Neuron (in vitro differentiated cells): ENCODE measurements at regions not wholly inside any gene's neighbourhood (a gene's known extent, or its start where the extent isn't known, plus 50 kb on each side); places are given as distances from the start of the nearest gene placed in this dataset.

ENCODE experiments used
- H2AFZ ChIP-seq: one replicate; pipeline ENCODE4 v1.6.1; 2013; ENCODE audit warnings: low read depth, mild to moderate bottlenecking, inconsistent platforms, low read length, moderate library complexity
- H3K27me3 ChIP-seq: one replicate; pipeline ENCODE4 v1.6.1; 2013; ENCODE audit warnings: low read length; ENCODE audit not compliant: insufficient read depth
- H3K36me3 ChIP-seq: one replicate; pipeline ENCODE4 v1.6.1; 2013; ENCODE audit warnings: low read length; ENCODE audit not compliant: insufficient read depth
- H3K4me1 ChIP-seq: one replicate; pipeline ENCODE4 v1.6.1; 2013; ENCODE audit warnings: low read length; ENCODE audit not compliant: insufficient read depth
- H3K4me3 ChIP-seq: 2 replicates; pipeline ENCODE4 v1.5.1; 2013; ENCODE audit warnings: mild to moderate bottlenecking, low read length, moderate library complexity
- H3K9me3 ChIP-seq: one replicate; pipeline ENCODE4 v1.6.1; 2013; ENCODE audit warnings: low read length

GRCh38 chr11:128231845-128232410 lies 355.4 kb downstream of the ETS1 start:
- Histone ChIP-seq H2AFZ (no peak overlapping the region), H3K4me1 (no peaks in the 10 kb centered on the region), H3K9me3 (no peaks in the 10 kb centered on the region), H3K4me3 (no peak overlapping the region), H3K27me3 (no peaks in the 10 kb centered on the region), H3K36me3 (no peaks in the 10 kb centered on the region)

GRCh38 chr11:128227466-128227865 lies 359.9 kb downstream of the ETS1 start:
- Histone ChIP-seq H3K9me3 (no peaks in the 10 kb centered on the region), H3K27me3 (no peaks in the 10 kb centered on the region), H3K4me1 (no peaks in the 10 kb centered on the region), H2AFZ (no peak overlapping the region), H3K36me3 (no peaks in the 10 kb centered on the region), H3K4me3 (no peak overlapping the region)

- Histone ChIP-seq H2AFZ (peak overlapping the region; percentile 5), H3K27me3 (no peaks in the 10 kb centered on the region), H3K4me1 (no peaks in the 10 kb centered on the region), H3K36me3 (no peaks in the 10 kb centered on the region), H3K9me3 (no peaks in the 10 kb centered on the region), H3K4me3 (no peak overlapping the region)
Measured at GRCh38 chr11:128226106-128226716, 361.1 kb downstream of the ETS1 start.

GRCh38 chr11:128222245-128222884 lies 365.0 kb downstream of the ETS1 start:
- H3K36me3 ChIP-seq: no peaks in the 10 kb centered on the region
- no peak overlapping the region for H2AFZ ChIP-seq
- H3K4me3 ChIP-seq: no peak overlapping the region
- H3K9me3 ChIP-seq: no peaks in the 10 kb centered on the region
- H3K4me1 ChIP-seq: peaks cover 2% of the 10 kb centered on the region
- H3K27me3 ChIP-seq: no peaks in the 10 kb centered on the region

GRCh38 chr11:128219731-128220120 lies 367.6 kb downstream of the ETS1 start:
- Histone ChIP-seq H2AFZ (no peak overlapping the region), H3K36me3 (no peaks in the 10 kb centered on the region), H3K27me3 (no peaks in the 10 kb centered on the region), H3K4me3 (no peak overlapping the region), H3K9me3 (peaks cover 3% of the 10 kb centered on the region), H3K4me1 (peaks cover 2% of the 10 kb centered on the region)

GRCh38 chr11:128216198-128216597 lies 371.2 kb downstream of the ETS1 start:
- no peaks in the 10 kb centered on the region for H3K36me3 ChIP-seq
- H3K4me1 ChIP-seq: peaks cover 2% of the 10 kb centered on the region
- H3K9me3 ChIP-seq: peaks cover 3% of the 10 kb centered on the region

GRCh38 chr11:128215238-128215882 lies 372.0 kb downstream of the ETS1 start:
- no peak overlapping the region for H3K4me3 ChIP-seq
- peaks cover 2% of the 10 kb centered on the region for H3K4me1 ChIP-seq
- no peak overlapping the region for H2AFZ ChIP-seq
- H3K36me3 ChIP-seq: no peaks in the 10 kb centered on the region
- no peaks in the 10 kb centered on the region for H3K27me3 ChIP-seq
- peaks cover 3% of the 10 kb centered on the region for H3K9me3 ChIP-seq

More at GRCh38 chr11:128216198-128216597, 371.2 kb downstream of the ETS1 start:
- H2AFZ ChIP-seq: no peak overlapping the region
- H3K4me3 ChIP-seq: no peak overlapping the region
- H3K27me3 ChIP-seq: no peaks in the 10 kb centered on the region

- Histone ChIP-seq H3K4me3 (no peak overlapping the region), H3K36me3 (no peaks in the 10 kb centered on the region), H3K4me1 (no peaks in the 10 kb centered on the region), H2AFZ (no peak overlapping the region), H3K27me3 (no peaks in the 10 kb centered on the region), H3K9me3 (peaks cover 3% of the 10 kb centered on the region)
Measured at GRCh38 chr11:128214263-128214662, 373.1 kb downstream of the ETS1 start.

- no peak overlapping the region for H2AFZ ChIP-seq
- H3K36me3 ChIP-seq: no peaks in the 10 kb centered on the region
- no peak overlapping the region for H3K4me3 ChIP-seq
- H3K27me3 ChIP-seq: no peaks in the 10 kb centered on the region
- H3K9me3 ChIP-seq: peaks cover 3% of the 10 kb centered on the region
- H3K4me1 ChIP-seq: no peaks in the 10 kb centered on the region
Measured at GRCh38 chr11:128213461-128213860, 373.9 kb downstream of the ETS1 start.

- Histone ChIP-seq H2AFZ (no peak overlapping the region), H3K36me3 (no peaks in the 10 kb centered on the region), H3K9me3 (peaks cover 3% of the 10 kb centered on the region), H3K4me3 (no peak overlapping the region), H3K27me3 (no peaks in the 10 kb centered on the region), H3K4me1 (no peaks in the 10 kb centered on the region)
Measured at GRCh38 chr11:128212324-128212723, 375.0 kb downstream of the ETS1 start.

- Histone ChIP-seq H3K9me3 (peaks cover 5% of the 10 kb centered on the region), H3K4me1 (no peaks in the 10 kb centered on the region), H2AFZ (no peak overlapping the region), H3K4me3 (no peak overlapping the region), H3K36me3 (no peaks in the 10 kb centered on the region), H3K27me3 (no peaks in the 10 kb centered on the region)
Measured at GRCh38 chr11:128210148-128210940, 377.0 kb downstream of the ETS1 start.

GRCh38 chr11:128209138-128209435 lies 378.3 kb downstream of the ETS1 start:
- Histone ChIP-seq H2AFZ (no peak overlapping the region), H3K36me3 (no peaks in the 10 kb centered on the region), H3K27me3 (no peaks in the 10 kb centered on the region), H3K9me3 (peaks cover 3% of the 10 kb centered on the region), H3K4me1 (no peaks in the 10 kb centered on the region), H3K4me3 (no peak overlapping the region)
